Choroid plexus epithelial cell (primary cell): ENCODE measurements at regions not wholly inside any gene's neighbourhood (a gene's known extent, or its start where the extent isn't known, plus 50 kb on each side); places are given as distances from the start of the nearest gene placed in this dataset.
A peak's percentile ranks its signal among the peaks of the same experiment; 100 is the strongest.

Source experiments
- DNase-seq: peaks from one replicate; pipeline ENCODE4 v3.0.0-alpha.2; 2010; ENCODE audit warnings: low read depth
- H3K4me3 ChIP-seq: 2 replicates; pipeline ENCODE4 v1.5.1; 2011; ENCODE audit warnings: low read depth, mild to moderate bottlenecking, control low read depth, low read length, moderate library complexity
- TF ChIP-seq, protein P1 (sequence below): conservative IDR thresholded peaks from 2 replicates; pipeline ENCODE4 v1.5.1; 2011; ENCODE audit warnings: low read depth, mild to moderate bottlenecking, control low read depth, inconsistent platforms, low read length, moderate library complexity

DNA sequence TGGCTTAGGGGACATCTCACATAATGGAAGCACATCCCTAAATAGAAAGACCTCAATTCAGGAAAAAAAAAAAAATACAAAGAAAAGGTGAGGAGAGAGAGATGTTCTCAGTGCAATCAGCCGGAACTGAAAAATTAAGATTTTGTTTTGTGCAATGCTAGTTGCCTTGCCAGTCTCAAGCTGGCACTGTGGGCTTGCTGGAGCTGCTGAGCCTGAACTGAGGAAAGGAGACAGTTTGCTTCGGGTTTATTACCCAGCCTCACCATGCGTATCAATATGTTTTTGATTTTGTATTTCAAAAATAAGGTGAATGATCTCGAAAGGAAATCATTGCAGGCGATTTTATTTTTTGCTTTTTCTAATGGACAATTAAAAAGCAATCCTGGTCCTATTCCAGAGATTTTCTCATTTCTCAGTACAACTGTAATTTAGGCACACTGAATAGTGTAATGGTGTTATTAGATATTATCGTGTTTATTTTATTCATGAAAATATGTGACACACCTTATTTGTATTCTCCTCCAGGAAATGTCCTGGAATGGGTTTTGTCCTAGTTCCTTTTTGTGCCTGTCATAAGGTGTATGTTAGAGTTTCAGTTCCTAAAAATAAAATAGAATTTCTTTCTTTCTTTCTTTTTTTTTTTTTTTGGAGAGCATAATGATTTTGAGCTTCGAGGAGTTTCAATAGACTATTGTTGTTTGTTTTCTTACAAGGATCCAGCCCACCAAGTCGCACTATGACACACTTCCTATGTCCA, 72.8 kb upstream of the ZEB2 start:
- H3K4me3 ChIP-seq = no peak overlapping the region
- no peak for DNase-seq
- TF ChIP-seq, protein P1, sequence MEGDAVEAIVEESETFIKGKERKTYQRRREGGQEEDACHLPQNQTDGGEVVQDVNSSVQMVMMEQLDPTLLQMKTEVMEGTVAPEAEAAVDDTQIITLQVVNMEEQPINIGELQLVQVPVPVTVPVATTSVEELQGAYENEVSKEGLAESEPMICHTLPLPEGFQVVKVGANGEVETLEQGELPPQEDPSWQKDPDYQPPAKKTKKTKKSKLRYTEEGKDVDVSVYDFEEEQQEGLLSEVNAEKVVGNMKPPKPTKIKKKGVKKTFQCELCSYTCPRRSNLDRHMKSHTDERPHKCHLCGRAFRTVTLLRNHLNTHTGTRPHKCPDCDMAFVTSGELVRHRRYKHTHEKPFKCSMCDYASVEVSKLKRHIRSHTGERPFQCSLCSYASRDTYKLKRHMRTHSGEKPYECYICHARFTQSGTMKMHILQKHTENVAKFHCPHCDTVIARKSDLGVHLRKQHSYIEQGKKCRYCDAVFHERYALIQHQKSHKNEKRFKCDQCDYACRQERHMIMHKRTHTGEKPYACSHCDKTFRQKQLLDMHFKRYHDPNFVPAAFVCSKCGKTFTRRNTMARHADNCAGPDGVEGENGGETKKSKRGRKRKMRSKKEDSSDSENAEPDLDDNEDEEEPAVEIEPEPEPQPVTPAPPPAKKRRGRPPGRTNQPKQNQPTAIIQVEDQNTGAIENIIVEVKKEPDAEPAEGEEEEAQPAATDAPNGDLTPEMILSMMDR = no peak

DNA sequence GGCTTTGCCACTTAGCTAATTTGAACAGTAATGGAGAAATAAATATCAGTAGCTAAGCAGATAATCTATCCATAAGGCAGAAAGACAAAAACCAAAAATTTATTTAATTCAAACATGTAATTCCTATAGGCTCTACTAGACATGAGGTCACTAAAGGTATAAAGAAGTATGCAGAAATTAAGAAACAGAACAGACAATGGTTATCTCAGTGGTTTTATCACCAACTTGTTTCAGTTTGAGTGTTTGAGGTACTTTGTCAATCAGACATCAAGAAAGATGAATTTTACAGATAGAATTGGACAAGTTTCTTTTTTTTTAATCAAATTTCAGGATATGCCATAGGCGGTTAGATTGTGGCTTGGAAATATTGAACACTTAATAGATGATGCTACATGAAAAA, 67.4 kb upstream of the ZEB2 start:
- no peak overlapping the region for H3K4me3 ChIP-seq
- no peak for DNase-seq
- TF ChIP-seq, protein P1 = no peak

DNA sequence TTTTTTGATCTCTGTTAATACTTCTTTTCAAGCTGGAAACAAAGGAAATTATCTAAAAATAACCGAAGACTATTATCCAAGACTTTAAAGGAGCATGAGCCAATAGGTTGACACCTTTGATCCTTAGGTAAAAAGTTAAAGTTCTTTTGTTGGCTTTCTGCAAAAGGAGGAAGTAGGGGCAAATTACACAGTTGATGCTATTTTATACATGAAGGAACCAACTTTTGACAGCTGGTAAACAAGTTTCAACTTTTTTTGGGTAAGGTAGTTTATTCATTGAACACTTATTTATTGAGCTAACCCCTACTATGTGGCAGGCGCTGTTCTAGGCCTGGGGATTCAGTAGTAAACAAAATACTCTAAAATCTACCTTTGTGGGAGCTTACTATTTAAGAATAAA, 66.6 kb upstream of the ZEB2 start:
- TF ChIP-seq, protein P1 = no peak
- DNase-seq = no peak
- no peak overlapping the region for H3K4me3 ChIP-seq

DNA sequence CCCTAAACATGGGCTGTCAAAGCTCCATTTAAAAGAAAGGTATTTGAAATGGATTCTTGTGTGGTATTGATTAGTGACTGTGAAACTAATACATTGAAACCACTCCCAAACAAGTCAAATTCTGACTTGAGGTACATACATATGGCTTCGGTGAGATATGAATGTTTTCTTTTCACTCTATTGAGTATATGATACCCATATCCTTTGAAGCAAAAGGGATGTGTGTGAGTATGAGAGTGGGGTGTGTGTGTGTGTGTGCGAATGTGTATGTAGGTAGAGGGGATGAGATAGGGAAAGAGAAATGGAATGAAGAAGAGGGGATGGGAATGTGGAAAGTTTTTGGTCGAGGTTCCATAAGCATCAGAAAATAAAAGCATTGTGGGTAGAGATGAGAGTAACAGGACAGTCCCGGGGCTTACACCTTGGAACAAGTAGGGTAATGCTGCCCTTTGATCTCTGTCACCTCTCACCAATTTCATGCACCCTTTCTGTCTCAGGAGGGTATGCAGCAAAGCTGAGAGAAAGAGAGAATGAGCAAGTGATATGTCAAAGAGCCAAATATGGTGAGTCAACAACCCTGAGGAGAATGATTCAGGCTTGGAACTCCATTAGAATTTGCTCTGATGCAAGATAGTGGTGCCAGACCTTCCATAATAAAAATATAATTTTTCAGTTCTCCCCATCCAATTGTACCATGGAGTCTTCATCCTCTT, 64.0 kb upstream of the ZEB2 start:
- TF ChIP-seq, protein P1 = no peak
- H3K4me3 ChIP-seq = no peak overlapping the region
- peak; percentile 86 for DNase-seq

DNA sequence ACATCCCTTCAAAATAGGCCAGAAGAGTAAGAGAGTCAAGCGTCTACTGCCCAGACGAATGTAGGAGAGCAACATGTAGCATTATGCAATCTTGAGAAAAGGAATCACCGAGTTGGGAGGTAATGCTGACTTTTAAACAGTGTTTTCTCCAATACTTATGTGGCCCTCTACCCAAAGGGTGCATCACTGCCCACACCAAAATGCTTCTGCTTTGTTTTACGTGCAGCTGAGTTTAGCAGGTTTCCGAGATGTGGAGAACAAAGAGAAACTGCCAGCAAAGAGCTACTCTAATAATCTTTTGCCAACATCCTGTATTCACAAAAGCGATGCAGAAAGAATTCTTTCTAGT, 63.4 kb upstream of the ZEB2 start:
- DNase-seq = no peak
- TF ChIP-seq, protein P1 = no peak
- H3K4me3 ChIP-seq = no peak overlapping the region

DNA sequence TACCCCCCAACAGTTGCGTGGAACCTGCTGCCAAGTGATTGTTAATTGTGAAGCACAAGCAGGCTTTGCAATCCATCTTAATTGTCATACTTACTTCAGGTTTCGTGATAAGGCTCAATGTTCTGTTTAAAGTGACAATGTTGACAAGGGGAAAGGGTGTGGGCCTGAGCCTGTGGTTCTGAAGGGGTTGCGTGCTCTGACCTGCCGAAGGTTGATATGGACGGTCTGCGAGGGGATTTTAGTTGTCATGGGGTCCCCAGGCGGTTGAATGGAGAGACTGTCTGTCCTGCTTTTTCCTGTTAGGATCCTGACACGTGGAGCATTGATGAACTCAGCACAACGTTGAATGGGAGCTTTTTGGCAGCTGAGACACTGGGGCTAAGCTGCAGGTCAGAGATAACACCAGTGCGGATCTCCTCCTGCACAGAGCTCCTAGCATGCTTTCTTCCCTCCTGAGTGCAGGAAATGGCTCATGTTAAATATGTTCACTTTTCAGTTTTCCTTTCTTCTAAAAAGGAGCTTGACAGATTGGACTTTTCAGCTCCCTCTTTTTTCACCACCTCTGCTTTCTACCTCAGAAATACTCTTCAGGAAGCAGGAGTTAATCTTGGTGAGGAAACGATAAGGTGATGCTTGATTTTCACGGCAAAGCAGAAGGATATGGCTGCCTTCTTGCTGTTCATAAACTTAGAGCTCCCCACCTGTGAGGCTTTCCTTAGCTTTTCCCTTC, 62.9 kb upstream of the ZEB2 start:
- DNase-seq = no peak
- no peak overlapping the region for H3K4me3 ChIP-seq
- TF ChIP-seq, protein P1 = no peak
